GM12878 (cell line): ENCODE measurements at regions not wholly inside any gene's neighbourhood (a gene's known extent, or its start where the extent isn't known, plus 50 kb on each side); places are given as distances from the start of the nearest gene placed in this dataset.

Experiments used
- ATAC-seq: fragments of 200-7000 bp; cut with Tn5 transposase; 3 replicates; pipeline ENCODE4 v1.9.1; 2020; ENCODE audit warnings: mild to moderate bottlenecking, moderate library complexity
- BruUV-seq: library from RNA; stranded (reverse); fragments of 400-500 nt; replicated peaks from 2 replicates; lab custom pipeline; 2021; lab: Mats Ljungman, UMichigan
- CTCF ChIA-PET: fragments of 300-600 bp; sonication (Branson Sonifier 250); formaldehyde crosslinking; extraction: SDS; loops from one replicate; lab custom pipeline; 2021; ENCODE audit warnings: inconsistent platforms; lab: Yijun Ruan, JAX
- POLR2A ChIA-PET: fragments of 350-600 bp; formaldehyde crosslinking; extraction: SDS; loops from one replicate; lab custom pipeline; 2021; ENCODE audit warnings: inconsistent platforms; lab: Charles Lee
- RAD21 ChIA-PET: fragments of 300-600 bp; sonication (Branson Sonifier 250); formaldehyde crosslinking; loops from one replicate; lab custom pipeline; 2023; ENCODE audit warnings: antibody characterized with exemption; ENCODE audit not compliant: unreplicated experiment; lab: Charles Lee
- SMC1A ChIA-PET: fragments of 300-600 bp; sonication (Branson Sonifier 250); formaldehyde crosslinking; loops from one replicate; lab custom pipeline; 2023; ENCODE audit not compliant: unreplicated experiment, uncharacterized antibody; lab: Charles Lee
- DNase-seq: peaks from one replicate; pipeline ENCODE4 v3.0.0-alpha.2; 2011; ENCODE audit warnings: low read depth, low spot score
- FAIRE-seq: peaks from 3 replicates; lab custom pipeline; 2011; peaks lifted over from hg19 to GRCh38; lab: Jason Lieb, UNC
- H2AFZ ChIP-seq: 2 replicates; pipeline ENCODE4 v1.6.0; 2011; ENCODE audit warnings: low read depth, low read length, control low read depth; ENCODE audit not compliant: control insufficient read depth
- H3K27ac ChIP-seq: 2 replicates; pipeline ENCODE4 v1.5.1; 2011; ENCODE audit warnings: control low read depth; ENCODE audit not compliant: control insufficient read depth, insufficient read depth
- H3K27me3 ChIP-seq, 2 experiments: replicated peaks in 1 of 2; 2 replicates each; pipeline versions ENCODE4 v1.6.0 to v1.6.1; 2011; ENCODE audit warnings: low read length in 1 of 2; ENCODE audit not compliant: control insufficient read depth in 2 of 2, insufficient read depth in 2 of 2
- H3K36me3 ChIP-seq, 2 experiments: 2 replicates each; pipeline ENCODE4 v1.5.1; 2011; ENCODE audit warnings: low read length in 1 of 2; ENCODE audit not compliant: control insufficient read depth in 2 of 2, insufficient read depth in 2 of 2
- H3K4me1 ChIP-seq: 2 replicates; pipeline ENCODE4 v1.6.1; 2011; ENCODE audit warnings: mild to moderate bottlenecking, low read length, moderate library complexity, mixed read lengths; ENCODE audit not compliant: control insufficient read depth, insufficient read depth
- H3K4me2 ChIP-seq: 2 replicates; pipeline ENCODE4 v1.6.0; 2011; ENCODE audit warnings: control low read depth; ENCODE audit not compliant: control insufficient read depth, insufficient read depth
- H3K4me3 ChIP-seq: fragments of 200-600 bp; sonication (generic); 2 replicates; pipeline ENCODE4 v1.5.1; 2016
- H3K79me2 ChIP-seq: 2 replicates; pipeline ENCODE4 v1.6.0; 2011; ENCODE audit warnings: low read length; ENCODE audit not compliant: control insufficient read depth, insufficient read depth
- H3K9ac ChIP-seq: 2 replicates; pipeline ENCODE4 v1.8.0; 2011; ENCODE audit warnings: low read length, control low read depth, mixed read lengths; ENCODE audit not compliant: control insufficient read depth, insufficient read depth
- H3K9me3 ChIP-seq: replicated peaks from 3 replicates; pipeline ENCODE4 v1.5.1; 2011; ENCODE audit warnings: mild to moderate bottlenecking, low read length; ENCODE audit not compliant: control insufficient read depth, insufficient read depth
- H4K20me1 ChIP-seq: 2 replicates; pipeline ENCODE4 v1.6.0; 2011; ENCODE audit not compliant: control insufficient read depth, insufficient read depth
- CREB1 ChIP-seq: IDR thresholded peaks from 2 replicates; pipeline ENCODE4 v1.6.1; 2012; ENCODE audit warnings: low read depth, mild to moderate bottlenecking, inconsistent platforms
- EZH2 ChIP-seq: IDR thresholded peaks from 2 replicates; pipeline ENCODE4 v1.6.1; 2012; ENCODE audit warnings: low read depth, mild to moderate bottlenecking, control low read depth, inconsistent platforms, low read length, borderline replicate concordance; ENCODE audit not compliant: control insufficient read depth
- GABPA ChIP-seq: IDR thresholded peaks from 2 replicates; pipeline ENCODE4 v1.6.1; 2014; ENCODE audit warnings: antibody characterized with exemption, low read depth, mild to moderate bottlenecking, inconsistent platforms
- HCFC1 ChIP-seq: fragments of 150-350 bp; IDR thresholded peaks from 2 replicates; pipeline ENCODE4 v1.6.1; 2014; ENCODE audit warnings: low read length
- MTA3 ChIP-seq: IDR thresholded peaks from 2 replicates; pipeline ENCODE4 v1.6.1; 2012; ENCODE audit warnings: low read length, inconsistent platforms, borderline replicate concordance
- MYC ChIP-seq: IDR thresholded peaks from 2 replicates; pipeline ENCODE4 v1.6.1; 2011; ENCODE audit warnings: mild to moderate bottlenecking, low read length, moderate library complexity, inconsistent platforms; ENCODE audit not compliant: insufficient read depth, insufficient replicate concordance, insufficient read length, severe bottlenecking
- NBN ChIP-seq: fragments of 450-650 bp; IDR thresholded peaks from 2 replicates; pipeline ENCODE4 v1.6.1; 2016
- POLR2AphosphoS5 ChIP-seq: IDR thresholded peaks from 2 replicates; pipeline ENCODE4 v1.6.1; 2011; ENCODE audit warnings: mild to moderate bottlenecking, low read length, inconsistent platforms
- RB1 ChIP-seq: fragments of 450-650 bp; formaldehyde crosslinking; IDR thresholded peaks from 2 replicates; pipeline ENCODE4 v1.6.1; 2017; ENCODE audit warnings: mild to moderate bottlenecking, borderline replicate concordance
- YBX1 ChIP-seq: fragments of 450-650 bp; IDR thresholded peaks from 2 replicates; pipeline ENCODE4 v1.6.1; 2016; ENCODE audit warnings: antibody characterized with exemption
- ZNF217 ChIP-seq: fragments of 450-650 bp; IDR thresholded peaks from 2 replicates; pipeline ENCODE4 v1.6.1; 2017; ENCODE audit warnings: antibody characterized with exemption, mild to moderate bottlenecking
- WGBS: methylation state at CpG from one replicate; pipeline ENCODE4 v1.1.6; 2016; ENCODE audit warnings: low lambda C conversion rate; ENCODE audit not compliant: insufficient replicate concordance, insufficient coverage; ENCODE audit errors: missing lambda C conversion rate; 5-methylcytosine and 5-hydroxymethylcytosine counted together
- in situ Hi-C: fragments of 300-500 bp; cut with MboI; formaldehyde crosslinking; loops from 9 replicates; pipeline ENCODE4 v1.14.3; 2018; ENCODE audit warnings: mixed read lengths
- intact Hi-C: fragments of 100-400 bp; cut with micrococcal nuclease; formaldehyde crosslinking; loops from one replicate; pipeline ENCODE4 v1.14.2; 2022; ENCODE audit not compliant: unreplicated experiment
- TF ChIP-seq, protein P1 (sequence below): fragments of 450-650 bp; IDR thresholded peaks from 2 replicates; pipeline ENCODE4 v1.6.1; 2016; ENCODE audit warnings: mild to moderate bottlenecking, moderate library complexity, borderline replicate concordance
- TF ChIP-seq, protein P2 (sequence below): fragments of 450-650 bp; IDR thresholded peaks from 2 replicates; pipeline ENCODE4 v1.6.1; 2017; ENCODE audit warnings: antibody characterized with exemption, mild to moderate bottlenecking, moderate library complexity

DNA sequence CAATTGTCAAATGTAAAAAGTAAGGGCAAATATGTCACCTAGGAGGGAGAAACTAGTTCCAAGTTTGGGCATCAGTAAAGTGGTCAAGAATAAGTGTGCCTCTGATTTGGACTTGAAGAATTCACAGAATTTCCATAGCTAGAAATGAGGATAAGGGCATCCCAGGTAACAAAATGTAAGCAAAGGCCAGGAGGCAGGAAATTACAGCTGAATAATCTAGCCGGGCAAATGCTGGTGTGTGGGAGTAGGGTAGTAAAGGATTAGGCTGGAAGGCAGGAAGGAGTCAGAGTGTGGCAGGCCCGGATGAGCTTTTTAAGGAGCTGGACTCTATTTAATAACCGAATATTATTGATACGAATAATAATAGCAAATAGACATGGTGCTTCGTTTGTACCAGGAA, 144.9 kb upstream of the EGFLAM start:
- RAD21 ChIA-PET, result no interaction called here
- Histone ChIP-seq H3K4me1 (no peaks in the 10 kb centered on the region), H3K9ac (no peak overlapping the region), H3K4me3 (no peak overlapping the region), H3K36me3 (no peaks in the 10 kb centered on the region), H3K27ac (no peak overlapping the region), H3K9me3 (no peaks in the 10 kb centered on the region), H3K27me3 (no peaks in the 10 kb centered on the region; a peak in 1 of 4 replicates), H4K20me1 (no peaks in the 10 kb centered on the region), H2AFZ (no peak overlapping the region), H3K4me2 (no peak overlapping the region), H3K79me2 (no peaks in the 10 kb centered on the region)
- intact Hi-C loops, result no loop called here
- POLR2A ChIA-PET, result no interaction called here
- FAIRE-seq, result no peak
- in situ Hi-C loops, result no loop called here
- BruUV-seq, result no TSS peak
- DNase-seq, result no peak
- SMC1A ChIA-PET, result no interaction called here
- TF ChIP-seq ZNF217 (no peak), POLR2AphosphoS5 (no peak), EZH2 (no peak), HCFC1 (no peak), NBN (no peak), YBX1 (no peak), CREB1 (no peak), MTA3 (no peak), MYC (no peak), RB1 (no peak), GABPA (no peak)
- TF ChIP-seq, protein P1, sequence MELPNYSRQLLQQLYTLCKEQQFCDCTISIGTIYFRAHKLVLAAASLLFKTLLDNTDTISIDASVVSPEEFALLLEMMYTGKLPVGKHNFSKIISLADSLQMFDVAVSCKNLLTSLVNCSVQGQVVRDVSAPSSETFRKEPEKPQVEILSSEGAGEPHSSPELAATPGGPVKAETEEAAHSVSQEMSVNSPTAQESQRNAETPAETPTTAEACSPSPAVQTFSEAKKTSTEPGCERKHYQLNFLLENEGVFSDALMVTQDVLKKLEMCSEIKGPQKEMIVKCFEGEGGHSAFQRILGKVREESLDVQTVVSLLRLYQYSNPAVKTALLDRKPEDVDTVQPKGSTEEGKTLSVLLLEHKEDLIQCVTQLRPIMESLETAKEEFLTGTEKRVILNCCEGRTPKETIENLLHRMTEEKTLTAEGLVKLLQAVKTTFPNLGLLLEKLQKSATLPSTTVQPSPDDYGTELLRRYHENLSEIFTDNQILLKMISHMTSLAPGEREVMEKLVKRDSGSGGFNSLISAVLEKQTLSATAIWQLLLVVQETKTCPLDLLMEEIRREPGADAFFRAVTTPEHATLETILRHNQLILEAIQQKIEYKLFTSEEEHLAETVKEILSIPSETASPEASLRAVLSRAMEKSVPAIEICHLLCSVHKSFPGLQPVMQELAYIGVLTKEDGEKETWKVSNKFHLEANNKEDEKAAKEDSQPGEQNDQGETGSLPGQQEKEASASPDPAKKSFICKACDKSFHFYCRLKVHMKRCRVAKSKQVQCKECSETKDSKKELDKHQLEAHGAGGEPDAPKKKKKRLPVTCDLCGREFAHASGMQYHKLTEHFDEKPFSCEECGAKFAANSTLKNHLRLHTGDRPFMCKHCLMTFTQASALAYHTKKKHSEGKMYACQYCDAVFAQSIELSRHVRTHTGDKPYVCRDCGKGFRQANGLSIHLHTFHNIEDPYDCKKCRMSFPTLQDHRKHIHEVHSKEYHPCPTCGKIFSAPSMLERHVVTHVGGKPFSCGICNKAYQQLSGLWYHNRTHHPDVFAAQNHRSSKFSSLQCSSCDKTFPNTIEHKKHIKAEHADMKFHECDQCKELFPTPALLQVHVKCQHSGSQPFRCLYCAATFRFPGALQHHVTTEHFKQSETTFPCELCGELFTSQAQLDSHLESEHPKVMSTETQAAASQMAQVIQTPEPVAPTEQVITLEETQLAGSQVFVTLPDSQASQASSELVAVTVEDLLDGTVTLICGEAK, result no peak
- TF ChIP-seq, protein P2, sequence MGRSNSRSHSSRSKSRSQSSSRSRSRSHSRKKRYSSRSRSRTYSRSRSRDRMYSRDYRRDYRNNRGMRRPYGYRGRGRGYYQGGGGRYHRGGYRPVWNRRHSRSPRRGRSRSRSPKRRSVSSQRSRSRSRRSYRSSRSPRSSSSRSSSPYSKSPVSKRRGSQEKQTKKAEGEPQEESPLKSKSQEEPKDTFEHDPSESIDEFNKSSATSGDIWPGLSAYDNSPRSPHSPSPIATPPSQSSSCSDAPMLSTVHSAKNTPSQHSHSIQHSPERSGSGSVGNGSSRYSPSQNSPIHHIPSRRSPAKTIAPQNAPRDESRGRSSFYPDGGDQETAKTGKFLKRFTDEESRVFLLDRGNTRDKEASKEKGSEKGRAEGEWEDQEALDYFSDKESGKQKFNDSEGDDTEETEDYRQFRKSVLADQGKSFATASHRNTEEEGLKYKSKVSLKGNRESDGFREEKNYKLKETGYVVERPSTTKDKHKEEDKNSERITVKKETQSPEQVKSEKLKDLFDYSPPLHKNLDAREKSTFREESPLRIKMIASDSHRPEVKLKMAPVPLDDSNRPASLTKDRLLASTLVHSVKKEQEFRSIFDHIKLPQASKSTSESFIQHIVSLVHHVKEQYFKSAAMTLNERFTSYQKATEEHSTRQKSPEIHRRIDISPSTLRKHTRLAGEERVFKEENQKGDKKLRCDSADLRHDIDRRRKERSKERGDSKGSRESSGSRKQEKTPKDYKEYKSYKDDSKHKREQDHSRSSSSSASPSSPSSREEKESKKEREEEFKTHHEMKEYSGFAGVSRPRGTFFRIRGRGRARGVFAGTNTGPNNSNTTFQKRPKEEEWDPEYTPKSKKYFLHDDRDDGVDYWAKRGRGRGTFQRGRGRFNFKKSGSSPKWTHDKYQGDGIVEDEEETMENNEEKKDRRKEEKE, result no peak
- CTCF ChIA-PET, result interaction anchor here (0.6 to 1.1 kb wide), 2 partner anchors 79 to 554 kb away, joined by 3 to 4 read pairs; no protein-coding TSS in a partner anchor
- no peak for ATAC-seq
- 43% methylated on average over 5 of the region's 5 CpGs for WGBS
